HTR-8/SVneo (cell line): ENCODE measurements at regions not wholly inside any gene's neighbourhood (a gene's known extent, or its start where the extent isn't known, plus 50 kb on each side); places are given as distances from the start of the nearest gene placed in this dataset.

Experiments used
- DNase-seq: peaks from one replicate; pipeline ENCODE4 v3.0.0; 2011; ENCODE audit warnings: low spot score, mixed read lengths; ENCODE audit not compliant: insufficient read length
- FAIRE-seq: peaks from 2 replicates; lab custom pipeline; 2011; peaks lifted over from hg19 to GRCh38; lab: Jason Lieb, UNC

GRCh38 chr12:67173258-67173657, 95.9 kb upstream of the CAND1 start:
- FAIRE-seq, result no peak
- DNase-seq, result no peak

GRCh38 chr12:67182551-67182950, 86.6 kb upstream of the CAND1 start:
- FAIRE-seq, result no peak
- DNase-seq, result no peak

- FAIRE-seq (no peak), DNase-seq (peak; percentile 11)
Measured at GRCh38 chr12:67193704-67194103, 75.5 kb upstream of the CAND1 start.

GRCh38 chr12:67200386-67200785, 68.8 kb upstream of the CAND1 start:
- FAIRE-seq (no peak), DNase-seq (no peak)

GRCh38 chr12:67202011-67202677, 67.0 kb upstream of the CAND1 start:
- no peak for FAIRE-seq
- DNase-seq, result no peak

GRCh38 chr12:67202678-67203012, 66.5 kb upstream of the CAND1 start:
- FAIRE-seq (no peak), DNase-seq (no peak)

- FAIRE-seq, result no peak
- no peak for DNase-seq
Measured at GRCh38 chr12:67208281-67209067, 60.7 kb upstream of the CAND1 start.

- FAIRE-seq (no peak), DNase-seq (no peak)
Measured at GRCh38 chr12:67211029-67211428, 58.1 kb upstream of the CAND1 start.

- DNase-seq, result no peak
- no peak for FAIRE-seq
Measured at GRCh38 chr12:67211494-67211893, 57.7 kb upstream of the CAND1 start.

GRCh38 chr12:67217647-67218046, 51.5 kb upstream of the CAND1 start:
- DNase-seq (no peak), FAIRE-seq (no peak)
